NCI-H2196 (cell line): ENCODE measurements at regions not wholly inside any gene's neighbourhood (a gene's known extent, or its start where the extent isn't known, plus 50 kb on each side); places are given as distances from the start of the nearest gene placed in this dataset.
"Not testable (repeated sequence)": the region's sequence is repeated elsewhere in the genome, so short reads cannot be mapped to it uniquely, and the experiment has no call there.

Experiments used
- DNase-seq: peaks from one replicate; lab custom pipeline; 2025; ENCODE audit not compliant: unreplicated experiment; lab: John Stamatoyannopoulos, UW

- DNase-seq, result no peak
Measured at GRCh38 chr9:106779796-106780195, 83.2 kb upstream of the ZNF462 start.

- DNase-seq, result no peak
Measured at GRCh38 chr9:106783121-106783520, 79.8 kb upstream of the ZNF462 start.

- DNase-seq, result no peak
Measured at GRCh38 chr9:106784076-106784475, 78.9 kb upstream of the ZNF462 start.

GRCh38 chr9:106785200-106785599 lies 77.8 kb upstream of the ZNF462 start:
- DNase-seq, result no peak

- not testable (repeated sequence) for DNase-seq
Measured at GRCh38 chr9:106788021-106788420, 74.9 kb upstream of the ZNF462 start.

GRCh38 chr9:106795031-106795430 lies 67.9 kb upstream of the ZNF462 start:
- DNase-seq, result no peak

GRCh38 chr9:106796771-106797170 lies 66.2 kb upstream of the ZNF462 start:
- no peak for DNase-seq

- DNase-seq, result no peak
Measured at GRCh38 chr9:106797299-106797698, 65.7 kb upstream of the ZNF462 start.

GRCh38 chr9:106798016-106798799 lies 64.8 kb upstream of the ZNF462 start:
- no peak for DNase-seq

- no peak for DNase-seq
Measured at GRCh38 chr9:106799152-106799551, 63.8 kb upstream of the ZNF462 start.

- DNase-seq, result no peak
Measured at GRCh38 chr9:106800701-106801270, 62.2 kb upstream of the ZNF462 start.

GRCh38 chr9:106801816-106802215 lies 61.1 kb upstream of the ZNF462 start:
- no peak for DNase-seq
